ENCODE measurements at regions not wholly inside any gene's neighbourhood (a gene's known extent, or its start where the extent isn't known, plus 50 kb on each side); places are given as distances from the start of the nearest gene placed in this dataset.

GRCh38 chr19:32174386-32175113 is 170.9 kb upstream of the ZNF507 start:
- H3K4me1 ChIP-seq (ENCODE audit: control insufficient read depth, insufficient read depth, low read length, poor library complexity, severe bottlenecking), result no peaks in the 10 kb centered on the region
- H3K4me3 ChIP-seq (ENCODE audit: low read depth, low read length), result no peak overlapping the region
- no peaks in the 10 kb centered on the region for H3K9me3 ChIP-seq (ENCODE audit: control insufficient read depth in 2 of 2, low read length in 2 of 2)
- Mint-ChIP-seq H3K36me3 (no peaks in the 10 kb centered on the region), H3K4me3 (no peak overlapping the region), H3K4me1 (no peaks in the 10 kb centered on the region), H3K27me3 (peaks cover 8% of the 10 kb centered on the region), H3K9me3 (peaks cover 0 to 2% (median 0%) of the 10 kb centered on the region in 7 donors), H3K27ac (no peak overlapping the region)
- no peak for DNase-seq
- no peaks in the 10 kb centered on the region for H3K36me3 ChIP-seq (ENCODE audit: control insufficient read depth, insufficient read depth, low read length)
- peak in 1 of 2 donors; percentile 8 for ATAC-seq (ENCODE audit: low read depth in 2 of 2)
- H3K27ac ChIP-seq (ENCODE audit: insufficient read depth, low read length, poor library complexity, severe bottlenecking), result no peak overlapping the region
- H3K27me3 ChIP-seq (ENCODE audit: control insufficient read depth, insufficient read depth, low read length), result no peaks in the 10 kb centered on the region

- ATAC-seq (ENCODE audit: low read depth in 2 of 2), result no peak
- no peaks in the 10 kb centered on the region for H3K36me3 ChIP-seq (ENCODE audit: control insufficient read depth, insufficient read depth, low read length)
These were observed 168.8 kb upstream of the ZNF507 start for GRCh38 chr19:32176591-32176990.

GRCh38 chr19:32177686-32178085 is 167.7 kb upstream of the ZNF507 start:
- Mint-ChIP-seq H3K9me3 (peaks cover 0 to 2% (median 0%) of the 10 kb centered on the region in 7 donors), H3K4me1 (no peaks in the 10 kb centered on the region), H3K4me3 (no peak overlapping the region), H3K27ac (no peak overlapping the region), H3K27me3 (peaks cover 8% of the 10 kb centered on the region), H3K36me3 (no peaks in the 10 kb centered on the region)
- Histone ChIP-seq H3K4me3 (ENCODE audit: low read depth, low read length) (no peak overlapping the region), H3K36me3 (ENCODE audit: control insufficient read depth, insufficient read depth, low read length) (no peaks in the 10 kb centered on the region), H3K4me1 (ENCODE audit: control insufficient read depth, insufficient read depth, low read length, poor library complexity, severe bottlenecking) (no peaks in the 10 kb centered on the region), H3K9me3 (ENCODE audit: control insufficient read depth in 2 of 2, low read length in 2 of 2) (no peaks in the 10 kb centered on the region), H3K27ac (ENCODE audit: insufficient read depth, low read length, poor library complexity, severe bottlenecking) (no peak overlapping the region), H3K27me3 (ENCODE audit: control insufficient read depth, insufficient read depth, low read length) (no peaks in the 10 kb centered on the region)
- ATAC-seq (ENCODE audit: low read depth in 2 of 2) (no peak), DNase-seq (no peak)

More at GRCh38 chr19:32176591-32176990, 168.8 kb upstream of the ZNF507 start:
- peaks cover 0 to 2% (median 0%) of the 10 kb centered on the region in 7 donors for H3K9me3 Mint-ChIP-seq
- H3K4me3 ChIP-seq (ENCODE audit: low read depth, low read length), result no peak overlapping the region
- no peaks in the 10 kb centered on the region for H3K4me1 ChIP-seq (ENCODE audit: control insufficient read depth, insufficient read depth, low read length, poor library complexity, severe bottlenecking)
- no peak for DNase-seq
- no peak overlapping the region for H3K27ac Mint-ChIP-seq
- H3K27me3 ChIP-seq (ENCODE audit: control insufficient read depth, insufficient read depth, low read length), result no peaks in the 10 kb centered on the region
- no peaks in the 10 kb centered on the region for H3K9me3 ChIP-seq (ENCODE audit: control insufficient read depth in 2 of 2, low read length in 2 of 2)
- no peaks in the 10 kb centered on the region for H3K36me3 Mint-ChIP-seq
- no peaks in the 10 kb centered on the region for H3K4me1 Mint-ChIP-seq
- H3K4me3 Mint-ChIP-seq, result no peak overlapping the region
- H3K27me3 Mint-ChIP-seq, result peaks cover 8% of the 10 kb centered on the region
- no peak overlapping the region for H3K27ac ChIP-seq (ENCODE audit: insufficient read depth, low read length, poor library complexity, severe bottlenecking)

GRCh38 chr19:32178401-32178800 is 167.0 kb upstream of the ZNF507 start:
- H3K27ac Mint-ChIP-seq, result no peak overlapping the region
- H3K36me3 ChIP-seq (ENCODE audit: control insufficient read depth, insufficient read depth, low read length), result no peaks in the 10 kb centered on the region
- ATAC-seq (ENCODE audit: low read depth in 2 of 2) (no peak), DNase-seq (no peak)
- H3K4me3 ChIP-seq (ENCODE audit: low read depth, low read length), result no peak overlapping the region
- no peaks in the 10 kb centered on the region for H3K4me1 Mint-ChIP-seq
- no peaks in the 10 kb centered on the region for H3K27me3 ChIP-seq (ENCODE audit: control insufficient read depth, insufficient read depth, low read length)
- H3K4me3 Mint-ChIP-seq, result no peak overlapping the region
- no peaks in the 10 kb centered on the region for H3K9me3 ChIP-seq (ENCODE audit: control insufficient read depth in 2 of 2, low read length in 2 of 2)
- peaks cover 8% of the 10 kb centered on the region for H3K27me3 Mint-ChIP-seq
- no peak overlapping the region for H3K27ac ChIP-seq (ENCODE audit: insufficient read depth, low read length, poor library complexity, severe bottlenecking)
- H3K36me3 Mint-ChIP-seq, result no peaks in the 10 kb centered on the region
- H3K4me1 ChIP-seq (ENCODE audit: control insufficient read depth, insufficient read depth, low read length, poor library complexity, severe bottlenecking), result no peaks in the 10 kb centered on the region
- peaks cover 0 to 2% (median 0%) of the 10 kb centered on the region in 7 donors for H3K9me3 Mint-ChIP-seq

GRCh38 chr19:32178956-32179355 is 166.5 kb upstream of the ZNF507 start:
- no peak overlapping the region for H3K27ac ChIP-seq (ENCODE audit: insufficient read depth, low read length, poor library complexity, severe bottlenecking)
- no peaks in the 10 kb centered on the region for H3K4me1 Mint-ChIP-seq

GRCh38 chr19:32181216-32181920 is 164.0 kb upstream of the ZNF507 start:
- Mint-ChIP-seq H3K36me3 (no peaks in the 10 kb centered on the region), H3K4me3 (no peak overlapping the region), H3K27me3 (peaks cover 8% of the 10 kb centered on the region), H3K9me3 (peaks cover 0 to 2% (median 0%) of the 10 kb centered on the region in 7 donors), H3K27ac (no peak overlapping the region), H3K4me1 (no peaks in the 10 kb centered on the region)
- no peak for DNase-seq
- Histone ChIP-seq H3K4me3 (ENCODE audit: low read depth, low read length) (no peak overlapping the region), H3K27ac (ENCODE audit: insufficient read depth, low read length, poor library complexity, severe bottlenecking) (no peak overlapping the region), H3K4me1 (ENCODE audit: control insufficient read depth, insufficient read depth, low read length, poor library complexity, severe bottlenecking) (no peaks in the 10 kb centered on the region), H3K9me3 (ENCODE audit: control insufficient read depth in 2 of 2, low read length in 2 of 2) (no peaks in the 10 kb centered on the region), H3K36me3 (ENCODE audit: control insufficient read depth, insufficient read depth, low read length) (no peaks in the 10 kb centered on the region), H3K27me3 (ENCODE audit: control insufficient read depth, insufficient read depth, low read length) (no peaks in the 10 kb centered on the region)
- no peak for ATAC-seq (ENCODE audit: low read depth in 2 of 2)

More at GRCh38 chr19:32178956-32179355, 166.5 kb upstream of the ZNF507 start:
- peak overlapping the region in 1 of 3 donors; percentile 38 for H3K27ac Mint-ChIP-seq
- peaks cover 0 to 3% (median 0%) of the 10 kb centered on the region in 7 donors for H3K9me3 Mint-ChIP-seq
- H3K4me3 Mint-ChIP-seq, result peak overlapping the region in 1 of 4 donors; percentile 12
- no peak overlapping the region for H3K4me3 ChIP-seq (ENCODE audit: low read depth, low read length)
- no peaks in the 10 kb centered on the region for H3K36me3 ChIP-seq (ENCODE audit: control insufficient read depth, insufficient read depth, low read length)
- no peak for DNase-seq
- H3K27me3 Mint-ChIP-seq, result peaks cover 8% of the 10 kb centered on the region
- H3K4me1 ChIP-seq (ENCODE audit: control insufficient read depth, insufficient read depth, low read length, poor library complexity, severe bottlenecking), result no peaks in the 10 kb centered on the region
- H3K36me3 Mint-ChIP-seq, result no peaks in the 10 kb centered on the region
- no peak for ATAC-seq (ENCODE audit: low read depth in 2 of 2)
- no peaks in the 10 kb centered on the region for H3K27me3 ChIP-seq (ENCODE audit: control insufficient read depth, insufficient read depth, low read length)
- no peaks in the 10 kb centered on the region for H3K9me3 ChIP-seq (ENCODE audit: control insufficient read depth in 2 of 2, low read length in 2 of 2)

GRCh38 chr19:32186542-32187330 is 158.7 kb upstream of the ZNF507 start:
- Histone ChIP-seq H3K27ac (ENCODE audit: insufficient read depth, low read length, poor library complexity, severe bottlenecking) (no peak overlapping the region), H3K27me3 (ENCODE audit: control insufficient read depth, insufficient read depth, low read length) (no peaks in the 10 kb centered on the region), H3K9me3 (ENCODE audit: control insufficient read depth in 2 of 2, low read length in 2 of 2) (no peaks in the 10 kb centered on the region), H3K4me1 (ENCODE audit: control insufficient read depth, insufficient read depth, low read length, poor library complexity, severe bottlenecking) (no peaks in the 10 kb centered on the region), H3K4me3 (ENCODE audit: low read depth, low read length) (no peak overlapping the region), H3K36me3 (ENCODE audit: control insufficient read depth, insufficient read depth, low read length) (no peaks in the 10 kb centered on the region)
- H3K9me3 Mint-ChIP-seq, result peaks cover 0 to 3% (median 0%) of the 10 kb centered on the region in 7 donors
- ATAC-seq (ENCODE audit: low read depth in 2 of 2) (no peak), DNase-seq (no peak)
- no peaks in the 10 kb centered on the region for H3K36me3 Mint-ChIP-seq
- H3K4me3 Mint-ChIP-seq, result no peak overlapping the region
- no peaks in the 10 kb centered on the region for H3K4me1 Mint-ChIP-seq
- H3K27me3 Mint-ChIP-seq, result peaks cover 6% of the 10 kb centered on the region
- no peak overlapping the region for H3K27ac Mint-ChIP-seq

All from CD4-positive, CD25-positive, alpha-beta regulatory T cell (primary cell).